ENCODE measurements at regions not wholly inside any gene's neighbourhood (a gene's known extent, or its start where the extent isn't known, plus 50 kb on each side); places are given as distances from the start of the nearest gene placed in this dataset.

DNA sequence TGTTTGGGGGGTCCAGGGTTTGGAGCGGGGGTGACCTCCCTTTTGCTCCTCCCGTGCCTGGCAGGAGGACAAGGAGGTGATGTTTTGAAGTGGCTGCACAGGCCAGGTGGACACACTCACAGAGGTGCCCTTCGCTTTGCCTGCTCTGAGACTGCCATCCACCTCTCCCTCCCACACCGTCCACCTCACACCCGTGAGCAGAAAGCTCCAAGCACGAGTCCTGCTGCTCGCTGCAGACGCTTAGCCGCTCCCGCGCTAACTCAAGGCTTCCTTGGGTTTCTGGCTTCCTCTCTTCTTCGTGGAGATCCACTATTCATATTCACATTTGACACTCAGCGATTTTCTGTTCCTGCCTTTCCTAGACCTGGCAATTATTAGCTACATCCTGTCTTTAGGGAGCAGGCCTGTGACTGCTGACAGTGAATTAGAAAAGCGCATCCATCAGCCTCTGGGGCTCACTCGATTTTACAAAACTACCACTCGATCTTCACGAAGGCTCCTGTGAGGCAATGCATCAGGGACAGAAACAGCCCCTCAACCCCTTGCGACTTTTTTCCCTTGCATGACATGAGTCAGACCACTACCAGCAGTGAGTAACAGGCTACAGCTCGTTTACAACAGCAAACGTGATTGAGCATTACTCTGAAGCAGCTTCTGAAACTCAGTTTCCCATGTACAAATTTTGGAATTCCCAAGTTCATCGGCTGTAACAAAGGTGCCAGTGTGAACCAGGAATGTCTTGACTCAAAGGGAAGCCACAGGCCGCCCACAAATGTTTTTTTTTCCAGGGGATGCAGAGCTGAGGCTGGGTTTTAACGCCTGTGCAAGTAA lies 238.7 kb upstream of the SOX11 start:
- TF ChIP-seq, protein P1, sequence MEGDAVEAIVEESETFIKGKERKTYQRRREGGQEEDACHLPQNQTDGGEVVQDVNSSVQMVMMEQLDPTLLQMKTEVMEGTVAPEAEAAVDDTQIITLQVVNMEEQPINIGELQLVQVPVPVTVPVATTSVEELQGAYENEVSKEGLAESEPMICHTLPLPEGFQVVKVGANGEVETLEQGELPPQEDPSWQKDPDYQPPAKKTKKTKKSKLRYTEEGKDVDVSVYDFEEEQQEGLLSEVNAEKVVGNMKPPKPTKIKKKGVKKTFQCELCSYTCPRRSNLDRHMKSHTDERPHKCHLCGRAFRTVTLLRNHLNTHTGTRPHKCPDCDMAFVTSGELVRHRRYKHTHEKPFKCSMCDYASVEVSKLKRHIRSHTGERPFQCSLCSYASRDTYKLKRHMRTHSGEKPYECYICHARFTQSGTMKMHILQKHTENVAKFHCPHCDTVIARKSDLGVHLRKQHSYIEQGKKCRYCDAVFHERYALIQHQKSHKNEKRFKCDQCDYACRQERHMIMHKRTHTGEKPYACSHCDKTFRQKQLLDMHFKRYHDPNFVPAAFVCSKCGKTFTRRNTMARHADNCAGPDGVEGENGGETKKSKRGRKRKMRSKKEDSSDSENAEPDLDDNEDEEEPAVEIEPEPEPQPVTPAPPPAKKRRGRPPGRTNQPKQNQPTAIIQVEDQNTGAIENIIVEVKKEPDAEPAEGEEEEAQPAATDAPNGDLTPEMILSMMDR (IDR thresholded peaks at IDR 0.05) = no peak
- TF ChIP-seq EZH2phosphoT487 (IDR thresholded peaks at IDR 0.05) = no peak
- no peak for TF ChIP-seq EZH2 (IDR thresholded peaks at IDR 0.05)

Measured in neural progenitor cell (in vitro differentiated cells).